HG03571 (cell line): ENCODE measurements at regions not wholly inside any gene's neighbourhood (a gene's known extent, or its start where the extent isn't known, plus 50 kb on each side); places are given as distances from the start of the nearest gene placed in this dataset.

Experiments used
- ATAC-seq: cut with Tn5 transposase; IDR thresholded peaks from one replicate; pipeline ENCODE4 v1.9.1; 2021; ENCODE audit not compliant: unreplicated experiment

DNA sequence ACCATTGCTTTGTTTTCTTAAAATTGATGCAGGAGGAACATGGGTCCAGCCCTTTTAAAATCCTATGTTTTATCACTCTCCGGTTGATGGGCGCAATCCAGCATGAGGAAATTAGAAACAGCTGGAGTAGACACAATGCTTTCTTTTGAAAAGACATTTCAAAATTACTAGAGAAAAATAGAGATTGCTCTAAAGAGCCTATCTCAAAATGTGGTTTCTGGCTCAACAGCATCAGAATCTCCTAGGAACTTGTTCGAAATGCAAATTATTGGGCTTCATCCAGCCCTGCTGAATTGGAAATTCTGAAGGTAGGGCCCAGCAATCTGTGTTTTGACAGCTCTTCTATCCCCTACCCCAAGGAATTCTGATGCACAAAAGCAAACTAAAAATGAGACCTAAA, 190.8 kb upstream of the BMP2 start:
- no peak for ATAC-seq

DNA sequence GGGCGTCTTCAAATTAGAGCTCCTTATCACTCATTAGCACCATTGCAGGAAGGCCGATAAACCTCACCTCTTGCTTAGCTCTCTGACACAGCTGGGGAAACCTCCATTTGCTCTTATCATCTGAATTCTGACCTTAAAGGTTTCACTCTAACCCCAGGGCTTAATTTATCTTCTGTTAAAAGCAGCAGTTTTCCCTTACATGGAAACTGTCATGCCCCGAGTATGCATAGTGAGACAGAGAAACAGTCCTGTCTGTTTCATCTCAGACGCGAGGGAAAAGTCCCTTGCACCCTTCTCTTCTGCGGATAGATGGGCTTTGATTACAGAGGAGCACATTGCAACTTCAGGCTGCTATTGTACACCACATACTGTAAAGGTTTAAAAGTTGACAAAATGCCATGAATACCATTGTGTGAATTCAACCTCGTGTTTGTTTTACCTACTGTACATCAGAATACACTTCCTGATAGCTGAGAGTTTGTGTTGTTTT, 191.5 kb upstream of the BMP2 start:
- no peak for ATAC-seq

DNA sequence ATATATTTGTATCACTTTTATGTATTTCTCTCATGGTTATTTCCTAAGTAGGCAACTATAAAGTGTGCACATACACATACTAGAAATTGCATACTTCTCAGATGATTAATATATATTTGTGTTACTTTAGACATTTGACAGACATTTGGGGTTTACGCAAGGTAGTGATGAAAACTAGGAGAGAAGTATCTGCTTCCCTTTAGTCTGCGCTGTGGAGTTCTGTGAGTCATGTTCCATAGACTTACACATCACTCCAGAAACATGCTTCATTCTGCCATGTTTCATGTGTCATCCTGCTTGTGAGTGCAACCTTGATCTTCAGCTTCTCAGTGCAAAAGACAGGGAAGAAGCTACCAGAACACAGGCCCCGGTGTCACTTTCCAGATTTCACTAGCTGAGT, 200.7 kb upstream of the BMP2 start:
- no peak for ATAC-seq

DNA sequence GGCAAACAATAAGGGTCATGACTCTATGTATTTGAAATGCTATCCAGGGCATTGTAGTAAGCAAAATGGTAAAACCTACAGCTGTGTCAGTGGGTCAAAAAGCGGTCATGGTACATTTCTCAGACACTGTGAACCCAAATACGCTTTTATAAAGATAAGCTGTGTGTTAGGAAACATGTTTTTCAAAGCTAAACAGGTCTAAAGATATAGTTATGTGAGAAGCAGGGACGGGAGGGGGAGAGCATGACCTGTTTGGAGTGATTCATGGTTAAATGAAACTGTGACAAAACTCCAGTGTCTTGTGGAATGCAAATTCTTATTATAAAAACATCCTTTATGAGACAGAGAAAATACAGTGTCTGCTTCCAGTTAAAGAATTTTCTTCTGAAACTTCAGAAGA, 205.4 kb upstream of the BMP2 start:
- no peak for ATAC-seq

DNA sequence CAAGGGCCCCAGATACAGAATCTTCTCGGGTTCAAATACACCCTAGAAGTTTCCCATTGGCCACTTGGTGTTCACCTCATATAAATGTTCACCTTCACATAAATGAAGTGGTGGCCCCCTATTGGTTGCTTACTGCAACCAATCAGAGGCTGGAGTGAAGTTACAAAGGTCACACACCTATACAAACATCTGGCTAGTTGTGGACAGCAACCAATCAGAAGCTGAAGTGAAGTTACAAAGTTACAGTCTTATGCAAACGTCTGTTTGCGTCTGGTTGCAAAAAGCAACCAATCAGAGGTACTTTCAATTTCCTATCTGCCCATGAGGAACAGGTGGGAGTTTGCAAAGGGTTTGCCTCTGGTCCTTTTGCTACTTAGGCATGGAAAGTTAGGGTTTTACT, 206.5 kb upstream of the BMP2 start:
- no peak for ATAC-seq

DNA sequence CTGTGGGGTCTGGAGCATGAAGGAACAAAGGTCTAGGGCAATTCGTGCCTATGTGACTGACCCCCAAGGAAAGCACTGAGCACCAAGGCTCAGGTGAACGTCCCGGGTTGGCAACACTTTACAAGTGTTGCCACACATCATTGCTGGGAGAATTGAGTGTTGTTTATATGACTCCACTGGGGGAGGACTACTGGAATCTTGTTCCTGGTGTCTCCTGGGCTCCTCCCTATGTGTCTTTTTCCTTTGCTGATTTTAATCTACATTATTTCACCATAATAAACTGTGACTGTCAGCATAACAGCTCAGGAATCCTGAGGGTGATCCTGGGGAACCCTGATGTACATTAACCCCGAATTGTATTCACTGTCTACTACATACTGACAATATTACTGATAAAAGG, 207.7 kb upstream of the BMP2 start:
- ATAC-seq = no peak

DNA sequence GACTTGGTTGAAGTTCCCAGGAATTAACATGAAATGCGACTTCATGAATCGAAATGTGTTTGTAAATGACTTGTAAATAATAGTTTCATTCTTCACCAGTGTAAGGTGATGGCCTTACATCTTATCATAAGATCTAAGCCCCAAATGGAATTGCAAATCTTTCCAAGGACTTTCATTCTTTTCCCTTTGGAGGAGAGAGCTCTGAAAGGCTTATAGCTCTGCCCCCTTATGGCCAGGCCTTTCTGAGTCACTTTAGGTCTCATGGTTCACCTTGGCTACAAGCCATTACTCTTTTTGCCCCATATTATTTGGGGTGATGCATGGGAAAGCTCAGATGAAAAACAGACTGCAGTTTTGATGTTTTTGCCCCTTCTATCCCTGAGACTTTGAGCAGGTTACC, 209.1 kb upstream of the BMP2 start:
- ATAC-seq = no peak

DNA sequence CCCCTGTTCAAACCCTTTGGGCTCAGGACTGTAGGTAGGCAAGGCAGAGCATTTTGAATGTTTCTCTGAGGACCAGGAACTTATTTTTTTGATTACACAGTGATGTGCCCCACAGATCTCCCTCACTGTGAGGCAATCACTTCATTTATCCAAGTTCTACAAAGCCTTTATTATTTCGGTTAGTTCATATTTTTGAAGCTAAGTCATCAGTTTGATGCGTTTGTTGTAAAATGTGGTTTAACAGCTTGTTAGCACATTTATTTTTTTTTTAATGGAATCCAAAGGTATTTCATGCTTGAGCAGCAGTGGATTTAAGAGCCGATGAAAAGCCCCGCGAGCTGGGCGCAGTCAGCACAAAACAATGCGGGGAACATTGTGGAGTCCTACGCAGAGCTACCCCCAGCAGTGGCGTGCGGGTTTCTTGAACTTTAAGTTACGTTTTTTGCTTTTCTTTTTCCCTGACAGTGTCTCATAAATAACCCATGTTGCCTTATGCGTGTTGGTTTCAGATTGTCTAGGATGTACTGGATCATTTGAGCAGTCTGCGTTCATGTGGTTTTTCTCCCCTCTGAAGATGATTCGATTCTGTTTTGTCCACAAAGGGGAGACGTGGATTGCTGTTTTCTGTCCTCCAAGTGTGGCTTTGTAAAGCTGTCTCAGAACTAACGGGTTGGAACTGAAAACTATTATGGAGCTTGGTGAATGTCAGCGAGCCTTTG, 233.6 kb upstream of the BMP2 start:
- ATAC-seq = no peak

DNA sequence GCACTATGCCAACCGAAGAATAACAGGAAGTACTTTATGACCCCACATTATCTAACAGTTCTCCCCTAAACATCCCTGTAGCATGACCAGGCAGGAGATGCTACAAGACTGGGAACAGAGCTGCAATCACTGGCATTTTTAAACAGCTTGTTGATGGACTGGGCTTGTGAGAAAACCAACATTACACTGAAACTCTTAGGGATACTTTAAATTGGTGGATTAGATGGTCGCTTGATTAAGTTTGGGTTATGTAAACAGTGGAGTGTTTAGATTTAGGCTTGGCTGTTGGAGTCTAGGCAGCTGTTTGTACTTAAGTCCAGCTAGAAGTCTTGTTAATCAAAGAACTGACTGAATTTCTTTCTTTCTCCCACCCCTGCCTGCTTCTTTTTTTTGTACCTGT, 234.1 kb upstream of the BMP2 start:
- no peak for ATAC-seq

DNA sequence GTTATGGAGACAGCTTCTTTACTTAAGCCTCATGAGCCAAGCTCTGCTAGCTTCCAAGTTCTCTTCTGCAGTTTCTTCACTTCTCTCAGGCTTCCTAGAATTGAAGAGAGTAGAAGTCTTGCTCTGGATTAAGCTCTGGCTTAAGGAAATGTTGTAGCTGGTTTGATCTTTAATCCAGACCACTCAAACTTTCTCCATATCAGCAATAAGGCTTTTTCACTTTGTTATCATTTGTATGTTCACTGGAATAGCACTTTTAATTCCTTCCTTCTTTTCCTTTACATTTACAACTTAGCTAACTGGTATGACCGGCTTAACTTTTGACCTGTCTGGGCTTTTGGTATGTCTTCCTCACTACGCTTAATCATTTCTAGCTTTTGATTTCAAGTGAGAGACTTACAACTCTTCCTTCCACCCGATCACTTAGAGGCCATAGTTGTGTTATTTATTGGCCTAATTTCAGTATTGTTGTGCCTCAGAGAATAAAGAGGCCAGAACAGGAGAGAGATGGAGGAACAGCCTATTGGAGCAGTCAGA, 236.6 kb upstream of the BMP2 start:
- no peak for ATAC-seq

DNA sequence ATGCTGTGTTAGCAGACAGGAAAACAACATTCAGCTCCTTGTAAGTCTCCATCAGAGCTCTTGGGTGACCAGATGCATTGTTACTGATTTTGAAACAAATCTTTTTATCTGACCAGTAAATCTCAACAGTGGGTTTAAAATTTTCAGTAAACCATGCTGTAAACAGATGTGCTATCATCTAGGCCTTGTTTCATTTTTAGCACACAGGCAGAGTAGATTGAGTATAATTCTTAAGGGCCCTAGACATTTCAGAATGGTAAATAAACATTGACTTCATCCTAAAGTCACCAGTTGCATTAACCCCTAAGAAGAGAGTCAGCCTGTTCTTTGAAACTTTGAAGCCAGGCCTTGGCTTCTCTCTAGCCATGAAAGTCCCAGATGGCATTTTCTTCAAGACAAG, 237.2 kb upstream of the BMP2 start:
- ATAC-seq = no peak

DNA sequence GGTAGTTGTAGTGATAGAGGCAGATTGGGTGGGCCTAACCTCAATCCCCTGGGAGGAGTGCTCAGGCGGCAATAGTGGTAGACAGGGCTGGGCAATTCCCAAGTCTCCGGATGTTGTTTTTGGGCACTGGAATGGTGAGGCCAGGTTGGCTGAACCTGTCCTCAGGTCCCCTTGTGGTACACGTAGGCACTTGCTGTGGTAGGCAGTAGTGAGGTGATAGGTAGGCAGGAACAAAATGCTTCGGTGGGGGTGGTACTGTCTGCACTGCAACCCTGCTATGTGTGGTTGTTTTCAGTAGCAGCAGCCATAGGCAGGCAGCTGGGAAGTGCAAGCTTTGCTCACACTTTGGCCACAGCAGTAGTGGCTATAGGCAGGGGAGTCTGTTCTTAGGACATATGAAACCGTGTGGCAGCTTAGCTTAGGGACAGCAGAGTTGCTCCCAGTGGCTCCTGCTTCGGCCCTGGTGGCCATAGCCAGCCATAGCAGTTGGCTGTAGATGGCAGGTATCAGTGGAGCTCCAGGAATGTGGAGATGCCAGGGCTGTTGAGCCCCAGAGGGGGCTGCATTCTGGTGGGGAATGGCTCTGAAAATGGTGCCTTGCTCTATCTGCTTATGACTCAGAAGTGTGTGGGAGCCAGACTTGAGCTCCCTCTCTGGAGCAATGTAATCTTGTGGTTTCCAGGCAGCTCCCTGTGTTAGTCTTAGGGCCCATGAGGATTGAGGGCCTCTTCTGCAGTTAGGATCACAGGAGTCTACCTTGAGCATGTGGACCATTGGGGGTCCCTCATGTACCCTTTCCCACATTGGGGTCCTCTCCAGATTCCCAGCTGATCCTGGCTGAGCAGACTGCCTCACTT, 241.8 kb upstream of the BMP2 start:
- ATAC-seq = no peak

DNA sequence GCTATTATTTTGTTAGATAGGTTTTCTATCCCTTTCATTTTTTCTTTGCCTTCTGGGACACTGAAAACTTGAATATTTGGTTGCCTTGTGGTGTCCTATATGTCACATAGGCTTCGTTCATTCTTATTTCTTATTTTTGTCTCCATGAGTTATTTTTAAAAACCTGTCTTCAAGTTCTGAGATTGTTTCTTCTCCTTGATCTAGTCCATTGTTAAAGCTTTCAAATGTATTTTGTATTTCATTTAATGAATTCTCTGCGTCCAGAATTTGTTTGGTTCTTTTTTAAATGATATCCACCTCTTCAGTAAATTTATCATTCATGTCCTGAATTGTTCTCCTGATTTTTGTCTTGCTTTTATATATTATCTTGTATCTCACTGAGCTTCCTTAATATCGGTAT, 243.2 kb upstream of the BMP2 start:
- ATAC-seq = no peak

DNA sequence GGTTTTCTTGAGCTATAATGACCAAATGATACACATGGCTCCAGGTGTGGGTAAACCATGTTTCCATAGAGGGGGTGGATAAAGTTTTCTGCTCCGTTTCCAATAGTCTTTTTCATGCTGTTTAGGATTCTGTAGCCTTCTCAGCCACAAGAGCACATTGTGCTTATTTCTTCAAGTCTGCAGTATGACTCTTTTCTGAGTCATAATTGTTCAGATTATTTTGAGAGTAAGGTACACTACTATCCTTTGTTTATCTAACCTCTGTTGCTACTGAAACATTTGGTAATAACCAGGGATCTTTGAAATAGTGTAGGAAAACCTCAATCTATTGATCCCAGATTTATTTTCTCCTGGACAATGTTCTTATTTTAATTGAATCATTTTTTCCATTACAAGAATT, 247.9 kb upstream of the BMP2 start:
- ATAC-seq = no peak

DNA sequence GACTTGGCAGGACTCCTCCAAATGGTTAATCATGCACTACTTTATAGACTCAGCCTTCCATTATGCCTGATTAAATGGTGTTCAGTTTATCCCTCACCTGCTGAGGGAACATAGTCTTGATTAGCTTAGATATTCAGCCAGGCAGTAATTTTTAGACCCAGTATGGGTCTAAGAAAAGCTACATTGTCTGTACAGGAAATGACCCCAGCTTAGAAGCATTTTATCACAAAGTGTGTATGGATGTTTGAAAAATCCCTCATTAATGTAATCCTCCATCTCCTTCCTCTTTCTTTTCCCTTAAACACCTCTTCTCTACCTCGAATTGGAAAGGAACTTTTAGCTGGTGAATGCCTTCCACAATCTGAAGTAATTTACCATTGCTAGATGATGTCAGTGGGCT, 252.2 kb upstream of the BMP2 start:
- no peak for ATAC-seq

DNA sequence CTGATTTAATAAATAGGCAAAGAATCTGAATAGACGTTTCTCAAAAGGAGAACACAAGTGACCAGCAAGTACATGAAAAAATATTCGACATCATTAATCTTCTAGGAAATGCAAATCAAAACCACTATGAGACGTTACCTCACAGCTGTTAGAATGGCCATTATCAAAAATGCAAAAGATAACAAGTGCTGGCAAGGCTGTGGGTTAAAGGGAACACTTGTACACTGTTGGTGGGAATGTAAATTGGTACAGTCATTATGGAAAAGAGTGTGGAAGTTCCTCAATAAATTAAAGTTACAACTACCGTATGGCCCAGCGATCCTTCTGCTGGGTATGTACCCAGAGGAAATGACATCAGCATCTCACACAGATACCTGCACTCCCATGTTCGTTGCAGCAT, 253.9 kb upstream of the BMP2 start:
- no peak for ATAC-seq

DNA sequence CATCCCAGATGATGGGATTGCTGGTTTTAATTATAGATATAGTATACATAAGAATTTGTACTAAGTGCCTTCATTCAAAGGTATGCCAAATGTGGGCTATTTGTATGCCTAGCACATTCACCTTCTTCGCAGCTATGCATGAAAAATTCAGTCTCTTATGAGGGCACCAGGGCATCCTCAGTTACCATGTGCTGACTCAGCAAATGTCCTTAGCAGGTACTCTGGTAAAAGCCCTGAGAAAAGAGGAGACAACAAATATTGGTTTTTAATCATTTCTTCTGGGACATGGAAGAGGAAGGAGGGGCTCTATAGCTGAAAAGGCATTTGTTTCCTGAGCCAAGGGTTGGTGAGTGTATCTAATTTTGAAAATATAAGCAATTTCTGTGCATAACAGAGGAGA, 258.1 kb upstream of the BMP2 start:
- no peak for ATAC-seq

DNA sequence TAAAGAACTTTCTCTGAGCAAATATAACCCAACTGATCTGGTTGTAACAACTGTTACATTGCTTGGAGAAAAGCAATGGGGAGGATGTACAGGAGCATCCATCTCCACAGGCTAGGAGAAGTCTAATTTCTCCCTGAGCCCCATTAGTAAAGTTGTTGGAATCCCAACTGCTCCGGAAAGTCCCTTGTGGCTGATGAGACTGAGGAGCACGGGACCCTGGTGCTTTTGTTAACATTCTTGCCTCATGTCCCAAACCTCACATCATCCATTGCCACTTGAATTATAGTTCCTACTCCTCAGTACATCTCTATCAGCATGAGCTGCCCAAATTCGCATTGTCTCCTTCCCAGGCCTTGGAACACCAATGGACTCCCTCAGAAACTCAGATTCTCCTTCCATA, 260.6 kb upstream of the BMP2 start:
- ATAC-seq = no peak

DNA sequence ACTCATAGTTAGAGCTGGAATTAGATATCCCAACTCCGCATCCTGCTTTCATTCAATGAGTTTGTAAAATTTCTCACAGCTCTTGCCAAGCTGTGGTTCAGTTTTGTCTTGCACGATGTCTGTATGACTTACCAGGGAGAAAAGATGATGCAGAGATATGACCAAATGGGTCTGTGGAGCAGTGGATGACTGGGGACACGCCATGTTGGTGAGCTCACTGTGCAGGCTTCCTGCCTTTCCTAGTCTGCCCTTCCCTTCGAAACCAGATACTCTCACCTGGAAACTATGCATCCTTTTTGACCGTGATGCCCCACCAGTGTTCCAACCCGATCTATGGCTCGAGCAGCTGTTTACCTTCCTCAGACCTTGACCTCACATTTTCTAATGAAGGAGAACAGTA, 262.7 kb upstream of the BMP2 start:
- ATAC-seq = no peak

DNA sequence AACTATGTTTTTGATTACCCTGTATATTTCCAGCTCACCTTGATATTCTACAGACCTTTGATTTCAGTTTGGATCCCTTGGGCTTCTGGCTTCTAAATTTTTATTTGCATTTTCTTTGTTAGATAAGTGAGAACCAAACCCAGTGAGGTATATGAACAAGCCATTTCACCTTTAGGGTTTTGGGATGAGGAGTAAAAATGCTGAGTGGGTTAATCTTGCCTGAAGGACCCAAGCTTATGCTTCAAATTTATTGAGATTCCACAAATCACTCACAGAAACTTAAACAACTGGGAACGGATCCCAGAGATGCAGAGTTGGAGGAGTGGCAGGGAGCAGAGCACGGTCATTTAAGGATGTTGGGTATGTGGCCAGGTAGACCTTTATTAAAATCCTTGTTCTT, 263.3 kb upstream of the BMP2 start:
- no peak for ATAC-seq

DNA sequence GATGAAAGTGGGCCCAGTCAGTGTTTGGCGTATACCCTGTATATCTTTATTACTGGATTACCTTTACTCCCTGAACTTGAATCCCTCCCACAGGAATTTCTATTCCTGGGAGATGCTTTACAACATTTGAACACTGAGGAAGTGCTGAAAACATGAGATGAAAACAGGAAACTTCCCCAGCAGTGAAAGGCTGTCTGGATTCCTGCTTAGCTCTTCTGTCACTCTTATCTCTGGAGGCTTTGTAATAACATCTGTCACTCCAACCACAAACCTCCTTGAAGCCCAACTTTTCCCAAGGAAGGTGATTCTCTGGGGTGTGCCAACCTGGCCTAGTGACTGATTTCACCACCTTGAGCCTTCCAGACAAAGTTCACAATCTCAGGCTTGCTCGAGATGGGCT, 264.5 kb upstream of the BMP2 start:
- no peak for ATAC-seq

DNA sequence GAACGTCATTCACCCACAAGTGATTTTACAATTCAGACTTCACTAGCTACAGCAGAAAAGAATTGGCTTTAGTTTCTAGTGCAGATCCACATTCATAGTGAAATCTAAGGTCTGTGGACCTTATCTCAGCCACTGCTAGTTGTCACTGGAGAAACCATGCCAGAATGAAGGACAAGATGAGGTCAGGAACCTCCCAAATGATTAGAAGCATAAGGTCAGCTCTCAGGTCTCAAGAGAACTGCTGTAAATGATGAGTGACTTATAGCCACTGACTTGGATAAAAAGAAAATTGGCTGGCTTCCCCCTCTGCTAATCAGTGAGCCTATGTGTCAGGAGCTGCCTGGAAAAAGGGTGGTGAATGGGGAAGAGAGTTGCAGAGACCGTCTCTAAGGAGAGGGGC, 265.3 kb upstream of the BMP2 start:
- no peak for ATAC-seq
